NB4 (cell line): ENCODE measurements at regions not wholly inside any gene's neighbourhood (a gene's known extent, or its start where the extent isn't known, plus 50 kb on each side); places are given as distances from the start of the nearest gene placed in this dataset.

Source experiments
- DNase-seq: peaks from one replicate; pipeline ENCODE4 v3.0.0; 2010; ENCODE audit warnings: low read depth
- H3K4me3 ChIP-seq: one replicate; pipeline ENCODE4 v1.5.1; 2011; ENCODE audit warnings: mild to moderate bottlenecking, low read depth, low read length, moderate library complexity
- CTCF ChIP-seq: IDR thresholded peaks from one replicate; pipeline ENCODE4 v1.5.1; 2012; ENCODE audit warnings: low read depth, low read length
- MAX ChIP-seq: IDR thresholded peaks from 2 replicates; pipeline ENCODE4 v1.6.1; 2011; ENCODE audit warnings: low read depth, low read length
- MYC ChIP-seq: IDR thresholded peaks from 2 replicates; pipeline ENCODE4 v1.6.1; 2011; ENCODE audit warnings: low read depth, low read length
- POLR2A ChIP-seq: IDR thresholded peaks from 2 replicates; pipeline ENCODE4 v1.6.1; 2011; ENCODE audit warnings: mild to moderate bottlenecking; ENCODE audit not compliant: insufficient read length; ENCODE audit errors: extremely low read depth

- no peak for TF ChIP-seq MAX
- TF ChIP-seq MYC = no peak
- no peak for TF ChIP-seq POLR2A
- TF ChIP-seq CTCF = no peak
- DNase-seq = no peak
- H3K4me3 ChIP-seq = no peak overlapping the region
These were observed 126.7 kb upstream of the PARP11 start for GRCh38 chr12:3999904-4000303.

GRCh38 chr12:3998968-3999792 lies 126.0 kb upstream of the PARP11 start:
- TF ChIP-seq MAX = no peak
- no peak for TF ChIP-seq MYC
- TF ChIP-seq CTCF = no peak
- TF ChIP-seq POLR2A = no peak
- no peak overlapping the region for H3K4me3 ChIP-seq
- no peak for DNase-seq

GRCh38 chr12:3998397-3998796 lies 125.2 kb upstream of the PARP11 start:
- H3K4me3 ChIP-seq = no peak overlapping the region
- DNase-seq = no peak
- TF ChIP-seq MAX (no peak), POLR2A (no peak), CTCF (no peak), MYC (no peak)

GRCh38 chr12:3996322-3996721 lies 123.1 kb upstream of the PARP11 start:
- TF ChIP-seq POLR2A = no peak
- no peak for TF ChIP-seq CTCF
- TF ChIP-seq MAX = no peak
- no peak for TF ChIP-seq MYC
- H3K4me3 ChIP-seq = no peak overlapping the region
- no peak for DNase-seq

- H3K4me3 ChIP-seq = no peak overlapping the region
- no peak for DNase-seq
- no peak for TF ChIP-seq MYC
These were observed 122.1 kb upstream of the PARP11 start for GRCh38 chr12:3995306-3995705.

- no peak overlapping the region for H3K4me3 ChIP-seq
- no peak for DNase-seq
- TF ChIP-seq CTCF = no peak
- TF ChIP-seq MYC = no peak
- no peak for TF ChIP-seq MAX
- no peak for TF ChIP-seq POLR2A
These were observed 121.3 kb upstream of the PARP11 start for GRCh38 chr12:3994500-3994899.
